SIG-M5 treated with dmso at 0.1 percent for 504 hours (cell line): ENCODE measurements at regions not wholly inside any gene's neighbourhood (a gene's known extent, or its start where the extent isn't known, plus 50 kb on each side); places are given as distances from the start of the nearest gene placed in this dataset.

Experiments used
- DNase-seq: peaks from one replicate; lab custom pipeline; 2025; ENCODE audit not compliant: unreplicated experiment; lab: John Stamatoyannopoulos, UW

DNA sequence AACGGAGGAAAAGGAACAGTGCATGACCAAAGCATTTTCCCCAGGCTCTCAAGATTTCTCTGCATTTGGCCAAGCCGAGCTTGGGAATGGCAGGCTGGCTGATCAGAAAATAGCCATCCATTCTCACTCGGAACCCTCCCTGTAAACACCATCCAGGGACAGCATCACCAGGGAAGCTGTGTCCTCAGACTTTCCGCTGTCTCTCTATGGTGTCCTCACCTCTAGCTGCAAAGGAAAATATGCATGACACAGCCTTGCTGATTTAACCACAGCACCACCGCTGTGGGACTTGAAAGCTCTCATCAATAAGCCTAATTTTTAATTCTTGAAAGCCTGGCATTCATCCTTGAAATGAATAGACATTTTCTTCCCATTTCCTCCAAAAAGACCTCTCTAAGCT is 311.7 kb downstream of the EIPR1 start:
- DNase-seq, result no peak

DNA sequence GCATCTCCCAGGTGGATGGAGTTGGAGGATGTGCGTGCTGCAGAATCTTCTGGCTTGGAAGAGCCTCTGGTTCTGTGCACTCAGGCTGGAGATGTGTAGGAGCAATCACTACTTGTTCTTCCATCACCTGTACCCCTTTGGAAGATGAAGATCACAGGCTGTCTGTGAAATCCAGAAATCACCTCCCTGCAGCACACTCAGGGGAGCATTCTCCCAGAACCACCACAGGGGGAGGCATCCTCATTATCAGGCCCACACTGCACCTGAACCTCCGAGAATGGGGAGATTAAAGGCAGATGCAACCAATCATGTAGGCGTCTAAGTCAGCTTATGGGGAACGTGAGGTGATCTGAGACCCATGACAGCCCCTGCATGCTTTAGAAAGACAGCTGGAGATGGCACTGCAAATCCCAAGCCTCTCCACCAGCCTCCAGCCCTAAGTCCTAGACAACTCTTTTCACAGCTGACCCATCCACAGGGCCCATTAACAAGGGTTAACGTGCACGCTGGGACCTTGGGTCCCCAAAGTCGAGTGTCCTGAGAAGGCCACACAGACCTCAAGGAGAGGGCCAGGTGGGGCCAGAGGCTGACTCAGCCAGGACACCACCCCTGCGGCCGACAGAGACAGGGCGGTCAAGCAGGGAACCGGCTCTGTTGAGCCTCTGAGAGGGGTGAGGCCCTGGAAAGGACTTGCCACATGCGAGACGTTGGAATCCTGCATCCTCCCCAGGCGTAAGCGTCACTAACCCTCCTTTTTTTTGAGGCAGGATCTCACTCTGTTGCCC is 314.9 kb downstream of the EIPR1 start:
- DNase-seq, result no peak

DNA sequence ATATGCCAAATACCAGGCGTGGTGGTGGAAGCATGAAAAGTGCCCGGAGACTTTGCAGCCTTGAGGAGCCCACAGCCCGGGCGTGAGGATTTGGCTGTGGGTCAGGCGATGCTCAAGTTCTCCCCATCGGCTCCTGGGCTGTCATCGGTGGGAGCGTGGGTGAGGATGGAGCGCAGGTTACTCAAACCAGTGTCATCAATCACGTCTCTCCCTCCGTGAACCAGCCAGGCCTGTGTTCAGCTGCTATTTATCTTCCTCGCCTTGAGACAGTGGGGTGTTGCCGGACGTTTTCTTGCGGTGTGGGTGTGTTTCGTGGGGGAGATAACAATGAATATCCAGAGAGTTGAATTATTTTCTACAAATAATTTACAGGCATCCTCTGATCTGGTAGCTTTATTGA is 317.6 kb downstream of the EIPR1 start:
- no peak for DNase-seq

- DNase-seq, result no peak
Measured at GRCh38 chr2:3059141-3059925, 318.3 kb downstream of the EIPR1 start.

- no peak for DNase-seq
Measured at GRCh38 chr2:3054066-3054465, 323.6 kb downstream of the EIPR1 start.

- no peak for DNase-seq
Measured at GRCh38 chr2:3051266-3051665, 326.4 kb downstream of the EIPR1 start.

- DNase-seq, result no peak
Measured at GRCh38 chr2:3046170-3046865, 331.3 kb downstream of the EIPR1 start.

GRCh38 chr2:3045318-3045921 is 332.2 kb downstream of the EIPR1 start:
- DNase-seq, result no peak

GRCh38 chr2:3044587-3045317 is 332.9 kb downstream of the EIPR1 start:
- no peak for DNase-seq

DNA sequence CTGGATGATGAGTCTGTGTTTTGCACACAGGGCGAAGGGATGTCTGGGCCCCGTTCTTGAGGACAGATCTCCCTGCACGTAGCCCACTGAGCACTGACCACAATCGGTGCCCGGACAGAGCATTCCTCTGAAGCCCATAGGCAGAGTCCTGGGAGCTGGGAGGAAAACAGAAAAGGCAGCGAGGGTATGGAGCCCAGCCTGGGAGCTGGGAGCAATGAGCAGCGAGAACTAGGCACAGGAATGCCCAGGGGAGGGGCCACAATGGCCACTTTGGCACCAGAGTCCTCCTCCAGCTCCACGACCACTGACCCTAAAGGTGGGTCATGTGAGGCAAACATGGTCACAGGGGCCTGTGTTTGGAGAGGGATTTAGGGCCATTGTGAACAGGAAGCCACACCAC is 333.9 kb downstream of the EIPR1 start:
- DNase-seq, result no peak

DNA sequence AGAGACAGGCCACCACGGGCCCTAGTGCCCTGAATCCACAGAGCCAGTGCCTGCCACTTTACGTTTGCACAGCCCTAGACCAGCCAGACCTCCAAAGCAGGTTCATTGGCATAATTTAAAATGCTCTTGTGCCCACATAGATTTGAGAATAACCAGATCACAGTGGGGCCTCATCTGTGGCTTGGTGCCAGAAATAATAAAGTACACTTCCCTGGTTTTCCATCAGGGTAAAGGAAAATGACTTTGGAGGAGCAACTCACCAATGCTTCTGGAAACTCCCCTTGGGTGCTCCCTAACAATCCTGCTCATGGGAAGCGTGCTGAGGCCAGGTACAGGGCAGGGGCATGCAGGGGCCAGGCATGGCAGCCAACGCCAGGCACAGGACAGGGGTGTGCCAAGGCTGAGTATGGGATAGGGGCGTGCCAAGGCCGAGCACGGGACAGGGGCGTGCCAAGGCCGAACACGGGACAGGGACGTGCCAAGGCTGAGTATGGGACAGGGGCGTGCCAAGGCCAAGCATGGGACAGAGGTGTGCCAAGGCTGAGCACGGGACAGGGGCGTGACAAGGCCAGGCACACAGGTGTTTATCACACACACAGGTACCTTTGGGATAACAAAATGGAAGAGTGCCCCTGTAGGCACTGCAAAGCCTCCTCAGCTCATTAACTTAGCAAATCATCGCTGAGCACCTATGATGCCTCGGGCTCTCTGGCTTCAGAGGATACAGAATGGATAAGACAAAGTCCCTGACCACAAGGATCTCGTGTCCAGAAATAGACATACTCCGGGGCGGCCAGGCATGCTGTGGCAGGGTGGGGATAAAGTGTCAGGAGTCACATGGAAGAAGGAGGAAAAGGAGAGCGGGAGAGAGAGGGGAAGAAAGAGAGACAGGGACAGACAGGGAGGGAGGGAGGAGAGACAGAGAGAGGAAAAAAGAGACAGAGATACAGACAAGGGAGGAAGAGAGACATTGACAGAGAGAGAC is 334.7 kb downstream of the EIPR1 start:
- DNase-seq, result no peak

GRCh38 chr2:3041841-3042600 is 335.6 kb downstream of the EIPR1 start:
- DNase-seq, result no peak

DNA sequence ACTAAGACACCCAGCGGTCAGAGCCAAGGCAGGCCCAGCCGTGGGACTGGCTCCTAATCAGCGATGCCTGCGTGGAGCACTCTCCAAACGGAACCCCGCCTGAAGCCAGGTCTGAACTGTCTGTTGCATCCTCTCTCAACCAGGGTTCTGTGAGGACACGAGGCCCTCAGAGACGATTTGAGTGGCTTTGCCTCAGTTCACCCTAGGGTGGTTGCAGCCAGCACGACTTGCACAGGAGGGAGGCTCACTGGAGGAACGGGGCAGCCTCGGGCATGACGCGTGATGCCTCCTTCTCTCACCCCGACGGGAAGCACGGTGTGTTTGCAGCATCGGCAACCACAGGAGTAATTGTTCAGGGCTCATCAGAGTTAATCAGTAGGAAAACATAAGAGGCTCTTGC is 336.4 kb downstream of the EIPR1 start:
- DNase-seq, result no peak

- DNase-seq, result no peak
Measured at GRCh38 chr2:3040496-3041140, 337.0 kb downstream of the EIPR1 start.

GRCh38 chr2:3040066-3040428 is 337.6 kb downstream of the EIPR1 start:
- DNase-seq, result no peak

DNA sequence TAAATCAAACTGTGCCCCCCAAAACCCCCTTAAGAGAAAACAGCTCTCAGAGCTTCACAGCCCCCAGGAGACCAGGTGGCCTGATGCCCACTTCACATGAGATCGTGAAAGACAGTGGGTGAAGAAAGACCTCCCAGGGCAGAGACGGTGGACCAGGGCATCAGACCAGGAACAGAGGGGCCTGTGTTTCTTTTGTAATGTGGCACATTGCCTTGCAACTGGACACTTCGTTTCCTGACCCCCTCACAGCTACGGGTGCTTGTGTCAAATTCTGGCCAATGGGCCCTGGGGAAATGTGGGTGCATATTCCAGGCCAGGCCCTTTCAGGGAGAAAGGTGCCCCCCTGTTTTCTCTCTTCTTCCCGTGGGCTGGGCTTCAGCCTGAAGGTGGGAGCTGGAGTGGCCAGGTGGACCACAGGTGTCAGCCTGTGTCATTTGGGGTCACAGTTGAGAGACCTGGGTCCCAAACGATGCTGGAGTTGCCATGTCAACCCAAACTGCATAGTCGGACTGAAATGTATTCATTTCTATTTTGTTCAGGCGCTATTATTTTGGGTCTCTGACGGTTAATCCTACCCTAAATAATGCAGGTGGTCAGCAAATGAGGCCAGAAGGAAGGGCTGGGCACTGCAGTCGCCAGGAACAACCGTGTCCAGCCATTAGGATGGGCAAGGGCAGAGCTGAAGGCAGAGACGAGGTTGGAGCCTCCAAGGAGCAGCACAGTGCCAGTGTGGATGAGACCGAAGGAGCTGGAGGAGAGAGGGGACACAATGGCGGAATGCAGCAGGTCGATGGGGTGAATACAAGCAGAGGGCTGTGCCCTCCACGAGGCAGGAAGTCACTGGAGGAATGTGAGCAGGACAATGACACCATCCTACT is 338.2 kb downstream of the EIPR1 start:
- DNase-seq, result no peak

- DNase-seq, result no peak
Measured at GRCh38 chr2:3038636-3039035, 339.0 kb downstream of the EIPR1 start.
